Stimulated activated CD4-positive, alpha-beta T cell treated with anti-CD3 and anti-CD28 coated beads, Interleukin-2, amount 100 ng/mL, for 48 hours (primary cell): ENCODE measurements at regions not wholly inside any gene's neighbourhood (a gene's known extent, or its start where the extent isn't known, plus 50 kb on each side); places are given as distances from the start of the nearest gene placed in this dataset.
"Not testable (repeated sequence)": the region's sequence is repeated elsewhere in the genome, so short reads cannot be mapped to it uniquely, and the experiment has no call there.

Experiments used
- DNase-seq, 2 donors: peaks; one replicate each; pipeline ENCODE4 v3.0.0-alpha.2; 2020

GRCh38 chr1:157367870-157368269, 184.4 kb downstream of the FCRL5 start:
- DNase-seq = no peak

- no peak for DNase-seq
These were observed 185.1 kb downstream of the FCRL5 start for GRCh38 chr1:157367091-157367739.

- no peak for DNase-seq
These were observed 187.7 kb downstream of the FCRL5 start for GRCh38 chr1:157364612-157365011.

GRCh38 chr1:157363660-157364140, 188.6 kb downstream of the FCRL5 start:
- no peak for DNase-seq

- DNase-seq = no peak
These were observed 192.3 kb downstream of the FCRL5 start for GRCh38 chr1:157360023-157360390.

- no peak for DNase-seq
These were observed 192.8 kb downstream of the FCRL5 start for GRCh38 chr1:157359314-157360022.

GRCh38 chr1:157357111-157357510, 195.2 kb downstream of the FCRL5 start:
- DNase-seq = no peak

- DNase-seq = no peak
These were observed 195.7 kb downstream of the FCRL5 start for GRCh38 chr1:157356601-157357000.

GRCh38 chr1:157353546-157353945, 198.8 kb downstream of the FCRL5 start:
- DNase-seq = no peak

- DNase-seq = no peak
These were observed 199.4 kb downstream of the FCRL5 start for GRCh38 chr1:157352817-157353408.

- DNase-seq = no peak
These were observed 200.1 kb downstream of the FCRL5 start for GRCh38 chr1:157352216-157352615.

- not testable (repeated sequence) for DNase-seq
These were observed 200.5 kb downstream of the FCRL5 start for GRCh38 chr1:157351800-157352199.

GRCh38 chr1:157348538-157349480, 203.5 kb downstream of the FCRL5 start:
- no peak for DNase-seq

GRCh38 chr1:157347506-157347905, 204.8 kb downstream of the FCRL5 start:
- no peak for DNase-seq

GRCh38 chr1:157337785-157338184, 199.6 kb upstream of the ETV3 start:
- not testable (repeated sequence) for DNase-seq

GRCh38 chr1:157335056-157335455, 196.9 kb upstream of the ETV3 start:
- DNase-seq = no peak

- no peak for DNase-seq
These were observed 195.8 kb upstream of the ETV3 start for GRCh38 chr1:157334041-157334440.

- not testable (repeated sequence) for DNase-seq
These were observed 192.0 kb upstream of the ETV3 start for GRCh38 chr1:157330177-157330576.

GRCh38 chr1:157328120-157328519, 189.9 kb upstream of the ETV3 start:
- DNase-seq = not testable (repeated sequence)

GRCh38 chr1:157326173-157326859, 188.1 kb upstream of the ETV3 start:
- no peak for DNase-seq

GRCh38 chr1:157325220-157325619, 187.0 kb upstream of the ETV3 start:
- DNase-seq = no peak

- not testable (repeated sequence) for DNase-seq
These were observed 183.8 kb upstream of the ETV3 start for GRCh38 chr1:157321972-157322371.
